ENCODE measurements at regions not wholly inside any gene's neighbourhood (a gene's known extent, or its start where the extent isn't known, plus 50 kb on each side); places are given as distances from the start of the nearest gene placed in this dataset.
A peak's percentile ranks its signal among the peaks of the same experiment; 100 is the strongest.

GRCh38 chr6:125554456-125554855, 195.0 kb upstream of the HEY2 start:
- no peak for TF ChIP-seq CTCF (conservative IDR thresholded peaks at IDR 0.05; ENCODE audit: control insufficient read depth, insufficient read depth, low read depth, low read length)
- H3K4me3 ChIP-seq (ENCODE audit: control insufficient read depth, low read depth, low read length), result no peak overlapping the region
- DNase-seq (ENCODE audit: low read depth), result peak; percentile 16

DNA sequence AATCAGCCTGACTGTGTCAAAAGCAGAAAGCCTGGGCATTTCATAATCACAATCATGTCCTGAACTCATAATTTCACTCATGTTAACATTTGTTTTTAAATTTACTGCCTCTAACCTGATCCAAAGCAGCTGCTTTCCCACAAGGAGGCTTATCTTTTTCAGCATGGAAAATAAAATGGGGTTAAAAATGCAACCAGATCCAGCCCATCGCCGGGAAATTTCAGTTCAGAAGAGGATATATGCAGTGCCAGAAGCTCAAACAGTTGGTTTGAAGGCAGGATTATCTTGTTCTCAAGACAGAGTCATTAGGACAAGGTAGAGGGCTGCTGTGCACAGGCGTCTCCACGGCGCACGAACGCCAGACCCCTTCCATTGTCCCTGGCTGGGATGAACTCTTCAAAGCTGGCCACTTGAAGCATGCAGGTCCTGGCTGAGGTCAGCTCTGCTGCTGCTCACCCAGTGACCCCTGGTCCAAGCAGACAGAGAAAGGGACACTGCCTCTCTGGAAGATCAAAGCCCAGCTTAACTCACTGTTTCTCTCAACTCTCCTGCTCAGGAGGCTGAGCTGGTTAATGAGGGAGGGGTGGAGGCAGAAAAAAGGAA, 191.1 kb upstream of the HEY2 start:
- DNase-seq (ENCODE audit: low read depth), result no peak
- no peak for TF ChIP-seq CTCF (conservative IDR thresholded peaks at IDR 0.05; ENCODE audit: control insufficient read depth, insufficient read depth, low read depth, low read length)
- H3K4me3 ChIP-seq (ENCODE audit: control insufficient read depth, low read depth, low read length), result no peak overlapping the region

- DNase-seq (ENCODE audit: low read depth), result no peak
- H3K4me3 ChIP-seq (ENCODE audit: control insufficient read depth, low read depth, low read length), result no peak overlapping the region
- TF ChIP-seq CTCF (conservative IDR thresholded peaks at IDR 0.05; ENCODE audit: control insufficient read depth, insufficient read depth, low read depth, low read length), result no peak
Observed at GRCh38 chr6:125558907-125559306, 190.5 kb upstream of the HEY2 start.

GRCh38 chr6:125562156-125562555, 187.3 kb upstream of the HEY2 start:
- no peak for TF ChIP-seq CTCF (conservative IDR thresholded peaks at IDR 0.05; ENCODE audit: control insufficient read depth, insufficient read depth, low read depth, low read length)
- no peak overlapping the region for H3K4me3 ChIP-seq (ENCODE audit: control insufficient read depth, low read depth, low read length)
- no peak for DNase-seq (ENCODE audit: low read depth)

DNA sequence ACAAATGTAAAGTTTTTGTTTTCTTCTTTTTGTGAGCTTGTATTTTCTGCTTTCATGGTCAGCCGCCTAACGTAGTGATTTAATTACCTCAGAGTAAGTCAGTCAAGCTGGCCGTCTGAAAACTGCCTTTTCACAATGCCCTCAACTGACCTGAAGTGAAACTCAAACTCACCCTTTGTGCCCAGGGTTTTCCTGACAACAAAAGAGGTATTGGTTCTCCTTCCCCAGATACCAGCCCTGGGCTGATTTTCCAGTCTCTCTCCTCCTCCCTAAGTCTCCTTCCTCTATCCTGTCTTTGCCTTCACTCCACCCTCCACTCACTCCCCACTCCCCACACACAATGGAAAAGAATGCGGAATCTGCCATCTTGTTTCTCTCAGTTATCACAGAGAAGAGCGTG, 184.5 kb upstream of the HEY2 start:
- TF ChIP-seq CTCF (conservative IDR thresholded peaks at IDR 0.05; ENCODE audit: control insufficient read depth, insufficient read depth, low read depth, low read length), result no peak
- no peak for DNase-seq (ENCODE audit: low read depth)
- no peak overlapping the region for H3K4me3 ChIP-seq (ENCODE audit: control insufficient read depth, low read depth, low read length)

DNA sequence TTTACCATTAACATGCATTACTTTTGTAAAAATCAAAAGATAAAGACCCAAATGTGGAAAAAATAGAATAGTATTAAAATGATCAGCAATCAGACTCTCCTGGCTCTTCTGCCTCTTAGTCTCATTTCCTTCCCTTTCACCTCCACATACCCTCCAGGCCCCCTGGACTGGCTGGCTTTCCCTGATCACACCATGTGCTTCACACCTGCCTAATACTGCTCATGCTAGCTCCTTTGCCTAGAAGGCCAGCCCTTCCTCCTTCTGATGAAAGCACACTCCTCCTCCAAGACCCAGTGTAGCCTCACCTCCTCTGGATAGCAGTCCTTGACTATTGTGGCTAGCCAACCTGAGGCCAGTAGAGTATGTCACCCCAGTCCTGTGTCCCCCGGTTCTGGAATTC, 182.0 kb upstream of the HEY2 start:
- DNase-seq (ENCODE audit: low read depth), result no peak
- H3K4me3 ChIP-seq (ENCODE audit: control insufficient read depth, low read depth, low read length), result no peak overlapping the region
- no peak for TF ChIP-seq CTCF (conservative IDR thresholded peaks at IDR 0.05; ENCODE audit: control insufficient read depth, insufficient read depth, low read depth, low read length)

DNA sequence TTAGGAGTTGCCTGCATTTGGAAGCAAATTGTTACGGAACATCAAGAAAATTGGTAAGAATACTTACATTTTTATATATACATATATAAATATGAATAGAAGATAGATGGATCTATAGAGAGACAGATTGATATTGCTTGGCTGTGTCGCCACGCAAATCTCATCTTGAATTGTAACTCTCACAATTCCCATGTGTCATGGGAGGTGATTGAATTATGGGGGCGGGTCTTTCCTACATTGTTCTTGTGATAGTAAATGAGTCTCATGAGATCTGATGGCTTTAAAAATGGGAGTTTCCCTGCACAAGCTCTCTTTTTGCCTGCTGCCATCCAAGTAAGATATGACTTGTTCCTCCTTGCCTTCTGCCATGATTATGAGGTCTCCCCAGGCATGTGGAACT, 180.8 kb upstream of the HEY2 start:
- H3K4me3 ChIP-seq (ENCODE audit: control insufficient read depth, low read depth, low read length), result no peak overlapping the region
- TF ChIP-seq CTCF (conservative IDR thresholded peaks at IDR 0.05; ENCODE audit: control insufficient read depth, insufficient read depth, low read depth, low read length), result no peak
- DNase-seq (ENCODE audit: low read depth), result no peak

All from fibroblast of mammary gland (primary cell).